ENCODE measurements at regions not wholly inside any gene's neighbourhood (a gene's known extent, or its start where the extent isn't known, plus 50 kb on each side); places are given as distances from the start of the nearest gene placed in this dataset.

DNA sequence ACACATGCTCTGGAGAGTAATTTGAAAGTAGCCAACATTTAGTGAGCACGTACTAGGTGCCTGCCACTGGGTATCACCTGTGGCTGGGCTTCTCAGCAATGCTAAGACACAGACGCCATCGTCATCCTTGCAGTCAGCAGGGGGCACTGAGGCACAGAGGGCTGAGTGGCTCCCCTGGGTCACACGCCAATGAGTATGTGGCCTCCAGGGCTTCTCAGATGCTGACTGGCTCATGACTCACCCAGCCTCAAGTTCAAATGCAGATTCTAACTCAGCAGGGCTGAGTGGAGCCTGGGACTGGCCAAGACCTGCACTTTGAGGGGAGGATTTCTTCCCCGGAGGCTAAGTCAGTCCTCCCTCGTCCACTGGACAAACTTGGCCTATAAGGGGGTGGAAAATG lies 115.1 kb upstream of the CACNA1A start:
- Mint-ChIP-seq H3K27me3 (ENCODE audit: low read depth) (peaks cover 8% of the 10 kb centered on the region), H3K9me3 (no peaks in the 10 kb centered on the region), H3K4me1 (peaks cover 48% of the 10 kb centered on the region), H3K4me3 (no peak overlapping the region), H3K36me3 (no peaks in the 10 kb centered on the region), H3K27ac (no peak overlapping the region)
- ATAC-seq (peak; percentile 74), DNase-seq (ENCODE audit: low spot score) (peak; percentile 54)
- CTCF ChIA-PET: no interaction called here
- TF ChIP-seq FOXK1 (CRISPR knock-in tag; IDR thresholded peaks at IDR 0.05) (no peak), SP1 (CRISPR knock-in tag; conservative IDR thresholded peaks at IDR 0.05) (0 out of 2 replicates have a peak, but pooled peaks have one; percentile 21), GTF2I (CRISPR knock-in tag; conservative IDR thresholded peaks at IDR 0.05) (no peak), ZNF423 (CRISPR knock-in tag; IDR thresholded peaks at IDR 0.05) (peak; percentile 61; the same call in 1 of the 2 replicates)
- TF ChIP-seq, protein P1, sequence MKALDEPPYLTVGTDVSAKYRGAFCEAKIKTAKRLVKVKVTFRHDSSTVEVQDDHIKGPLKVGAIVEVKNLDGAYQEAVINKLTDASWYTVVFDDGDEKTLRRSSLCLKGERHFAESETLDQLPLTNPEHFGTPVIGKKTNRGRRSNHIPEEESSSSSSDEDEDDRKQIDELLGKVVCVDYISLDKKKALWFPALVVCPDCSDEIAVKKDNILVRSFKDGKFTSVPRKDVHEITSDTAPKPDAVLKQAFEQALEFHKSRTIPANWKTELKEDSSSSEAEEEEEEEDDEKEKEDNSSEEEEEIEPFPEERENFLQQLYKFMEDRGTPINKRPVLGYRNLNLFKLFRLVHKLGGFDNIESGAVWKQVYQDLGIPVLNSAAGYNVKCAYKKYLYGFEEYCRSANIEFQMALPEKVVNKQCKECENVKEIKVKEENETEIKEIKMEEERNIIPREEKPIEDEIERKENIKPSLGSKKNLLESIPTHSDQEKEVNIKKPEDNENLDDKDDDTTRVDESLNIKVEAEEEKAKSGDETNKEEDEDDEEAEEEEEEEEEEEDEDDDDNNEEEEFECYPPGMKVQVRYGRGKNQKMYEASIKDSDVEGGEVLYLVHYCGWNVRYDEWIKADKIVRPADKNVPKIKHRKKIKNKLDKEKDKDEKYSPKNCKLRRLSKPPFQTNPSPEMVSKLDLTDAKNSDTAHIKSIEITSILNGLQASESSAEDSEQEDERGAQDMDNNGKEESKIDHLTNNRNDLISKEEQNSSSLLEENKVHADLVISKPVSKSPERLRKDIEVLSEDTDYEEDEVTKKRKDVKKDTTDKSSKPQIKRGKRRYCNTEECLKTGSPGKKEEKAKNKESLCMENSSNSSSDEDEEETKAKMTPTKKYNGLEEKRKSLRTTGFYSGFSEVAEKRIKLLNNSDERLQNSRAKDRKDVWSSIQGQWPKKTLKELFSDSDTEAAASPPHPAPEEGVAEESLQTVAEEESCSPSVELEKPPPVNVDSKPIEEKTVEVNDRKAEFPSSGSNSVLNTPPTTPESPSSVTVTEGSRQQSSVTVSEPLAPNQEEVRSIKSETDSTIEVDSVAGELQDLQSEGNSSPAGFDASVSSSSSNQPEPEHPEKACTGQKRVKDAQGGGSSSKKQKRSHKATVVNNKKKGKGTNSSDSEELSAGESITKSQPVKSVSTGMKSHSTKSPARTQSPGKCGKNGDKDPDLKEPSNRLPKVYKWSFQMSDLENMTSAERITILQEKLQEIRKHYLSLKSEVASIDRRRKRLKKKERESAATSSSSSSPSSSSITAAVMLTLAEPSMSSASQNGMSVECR (CRISPR knock-in tag; IDR thresholded peaks at IDR 0.05; ENCODE audit: borderline replicate concordance): no peak
- POLR2A ChIA-PET: no interaction called here

DNA sequence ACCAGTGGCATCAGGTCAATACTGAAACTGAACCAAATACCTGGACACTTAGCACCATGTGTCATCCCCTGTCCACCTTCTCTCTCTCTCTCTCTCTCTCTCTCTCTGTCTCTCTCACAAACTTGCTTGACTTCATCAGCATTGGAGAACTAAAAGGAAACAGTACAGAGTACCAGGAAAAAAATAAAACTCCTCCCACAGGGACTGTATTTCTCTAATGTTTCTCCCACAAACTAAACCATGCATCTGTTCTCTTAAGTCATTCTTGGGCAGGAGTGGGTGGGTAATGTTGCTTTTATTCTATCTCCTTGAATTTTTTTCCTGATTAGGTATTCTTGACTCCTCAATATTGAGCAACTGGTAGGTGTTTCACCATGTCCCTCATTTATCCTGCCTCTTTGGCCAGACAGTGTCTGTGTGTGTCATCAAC lies 112.9 kb upstream of the CACNA1A start:
- ChIA-PET CTCF (no interaction called here), POLR2A (no interaction called here)
- Mint-ChIP-seq H3K27ac (no peak overlapping the region), H3K27me3 (ENCODE audit: low read depth) (peaks cover 8% of the 10 kb centered on the region), H3K36me3 (no peaks in the 10 kb centered on the region), H3K4me1 (peaks cover 29% of the 10 kb centered on the region), H3K9me3 (no peaks in the 10 kb centered on the region), H3K4me3 (no peak overlapping the region)
- TF ChIP-seq NR2C2 (CRISPR knock-in tag; IDR thresholded peaks at IDR 0.05) (no peak), SP1 (CRISPR knock-in tag; conservative IDR thresholded peaks at IDR 0.05) (no peak), ETV6 (CRISPR knock-in tag; IDR thresholded peaks at IDR 0.05) (no peak), TEAD4 (CRISPR knock-in tag; IDR thresholded peaks at IDR 0.05) (no peak)
- ATAC-seq (no peak), DNase-seq (ENCODE audit: low spot score) (no peak)

DNA sequence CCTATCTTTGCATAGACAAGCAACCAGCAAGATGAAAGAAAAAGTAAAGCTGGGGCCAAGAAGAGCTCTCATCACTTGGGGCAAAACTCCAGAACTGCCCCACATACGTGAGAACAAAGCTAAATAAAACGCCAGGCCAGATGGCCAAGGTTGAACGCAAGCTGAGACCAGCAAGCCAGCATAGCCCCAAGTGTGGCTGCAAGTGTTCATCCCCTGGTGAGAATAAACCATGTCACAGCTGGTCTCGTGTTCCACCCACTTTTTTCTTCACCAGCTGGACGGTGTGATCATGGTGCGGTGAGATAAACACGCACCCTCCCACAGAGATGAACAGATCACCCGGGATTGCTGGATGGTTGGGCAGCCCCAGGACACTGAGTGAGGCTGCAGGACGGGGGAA lies 109.6 kb upstream of the CACNA1A start:
- Mint-ChIP-seq H3K9me3 (peaks cover 8% of the 10 kb centered on the region), H3K4me1 (no peaks in the 10 kb centered on the region), H3K27me3 (ENCODE audit: low read depth) (peaks cover 6% of the 10 kb centered on the region), H3K36me3 (no peaks in the 10 kb centered on the region), H3K4me3 (no peak overlapping the region), H3K27ac (no peak overlapping the region)
- DNase-seq (ENCODE audit: low spot score) (no peak), ATAC-seq (no peak)
- CTCF ChIA-PET: interaction anchor here (1.7 kb wide), 1 partner anchor 106 kb away, joined by 7 read pairs; no protein-coding TSS in a partner anchor
- POLR2A ChIA-PET: interaction anchor here (0.6 kb wide), 1 partner anchor 16 kb away, joined by 3 read pairs; no protein-coding TSS in a partner anchor
- TF ChIP-seq TCF7 (CRISPR knock-in tag; IDR thresholded peaks at IDR 0.05; ENCODE audit: low read depth) (no peak), CBFB (CRISPR knock-in tag; IDR thresholded peaks at IDR 0.05; ENCODE audit: low read depth) (no peak), FOXJ3 (CRISPR knock-in tag; IDR thresholded peaks at IDR 0.05; ENCODE audit: borderline replicate concordance) (no peak), ESRRA (CRISPR knock-in tag; IDR thresholded peaks at IDR 0.05; ENCODE audit: borderline replicate concordance) (no peak), ZNF138 (CRISPR knock-in tag; conservative IDR thresholded peaks at IDR 0.05) (no peak), ELF4 (CRISPR knock-in tag; IDR thresholded peaks at IDR 0.05; ENCODE audit: low read depth) (no peak), NFATC4 (CRISPR knock-in tag; IDR thresholded peaks at IDR 0.05) (no peak), FOXP1 (CRISPR knock-in tag; IDR thresholded peaks at IDR 0.05; ENCODE audit: borderline replicate concordance) (no peak), ZNF423 (CRISPR knock-in tag; IDR thresholded peaks at IDR 0.05) (no peak)
- TF ChIP-seq, protein P2, sequence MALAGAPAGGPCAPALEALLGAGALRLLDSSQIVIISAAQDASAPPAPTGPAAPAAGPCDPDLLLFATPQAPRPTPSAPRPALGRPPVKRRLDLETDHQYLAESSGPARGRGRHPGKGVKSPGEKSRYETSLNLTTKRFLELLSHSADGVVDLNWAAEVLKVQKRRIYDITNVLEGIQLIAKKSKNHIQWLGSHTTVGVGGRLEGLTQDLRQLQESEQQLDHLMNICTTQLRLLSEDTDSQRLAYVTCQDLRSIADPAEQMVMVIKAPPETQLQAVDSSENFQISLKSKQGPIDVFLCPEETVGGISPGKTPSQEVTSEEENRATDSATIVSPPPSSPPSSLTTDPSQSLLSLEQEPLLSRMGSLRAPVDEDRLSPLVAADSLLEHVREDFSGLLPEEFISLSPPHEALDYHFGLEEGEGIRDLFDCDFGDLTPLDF (CRISPR knock-in tag; IDR thresholded peaks at IDR 0.05): no peak
- TF ChIP-seq, protein P3, sequence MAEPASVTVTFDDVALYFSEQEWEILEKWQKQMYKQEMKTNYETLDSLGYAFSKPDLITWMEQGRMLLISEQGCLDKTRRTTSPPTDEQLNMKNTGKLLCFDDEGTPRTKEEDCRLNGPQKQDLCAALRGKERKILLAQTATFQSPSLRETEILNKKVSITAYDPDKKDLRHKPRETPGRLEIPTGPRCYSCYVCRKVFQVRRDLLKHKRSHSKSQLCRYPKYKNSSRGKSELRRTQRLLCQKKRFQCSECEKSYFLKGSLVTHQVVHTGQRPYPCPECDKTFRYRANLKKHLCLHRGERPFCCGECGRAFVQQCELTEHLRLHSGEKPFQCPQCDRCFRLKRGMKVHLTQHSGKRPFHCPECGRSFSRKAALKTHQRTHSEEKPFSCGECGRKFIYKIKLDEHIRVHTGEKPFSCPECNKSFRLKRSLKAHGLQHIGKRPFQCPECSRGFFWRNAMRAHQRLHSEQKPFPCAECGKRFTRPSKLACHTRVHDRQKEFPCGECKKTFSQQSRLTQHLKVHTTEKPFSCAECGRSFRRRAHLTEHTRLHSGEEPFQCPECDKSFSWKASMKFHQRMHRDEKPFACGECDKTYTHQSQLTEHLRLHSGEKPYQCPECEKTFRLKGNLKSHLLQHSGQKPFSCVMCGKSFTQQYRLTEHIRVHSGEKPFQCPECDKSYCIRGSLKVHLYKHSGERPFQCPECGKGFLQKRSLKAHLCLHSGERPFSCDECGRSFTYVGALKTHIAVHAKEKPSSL (CRISPR knock-in tag; conservative IDR thresholded peaks at IDR 0.05): no peak
- TF ChIP-seq, protein P4, sequence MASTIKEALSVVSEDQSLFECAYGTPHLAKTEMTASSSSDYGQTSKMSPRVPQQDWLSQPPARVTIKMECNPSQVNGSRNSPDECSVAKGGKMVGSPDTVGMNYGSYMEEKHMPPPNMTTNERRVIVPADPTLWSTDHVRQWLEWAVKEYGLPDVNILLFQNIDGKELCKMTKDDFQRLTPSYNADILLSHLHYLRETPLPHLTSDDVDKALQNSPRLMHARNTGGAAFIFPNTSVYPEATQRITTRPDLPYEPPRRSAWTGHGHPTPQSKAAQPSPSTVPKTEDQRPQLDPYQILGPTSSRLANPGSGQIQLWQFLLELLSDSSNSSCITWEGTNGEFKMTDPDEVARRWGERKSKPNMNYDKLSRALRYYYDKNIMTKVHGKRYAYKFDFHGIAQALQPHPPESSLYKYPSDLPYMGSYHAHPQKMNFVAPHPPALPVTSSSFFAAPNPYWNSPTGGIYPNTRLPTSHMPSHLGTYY (CRISPR knock-in tag; IDR thresholded peaks at IDR 0.05): no peak
- TF ChIP-seq, protein P5, sequence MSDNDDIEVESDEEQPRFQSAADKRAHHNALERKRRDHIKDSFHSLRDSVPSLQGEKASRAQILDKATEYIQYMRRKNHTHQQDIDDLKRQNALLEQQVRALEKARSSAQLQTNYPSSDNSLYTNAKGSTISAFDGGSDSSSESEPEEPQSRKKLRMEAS (CRISPR knock-in tag; IDR thresholded peaks at IDR 0.05): no peak
- TF ChIP-seq, protein P6, sequence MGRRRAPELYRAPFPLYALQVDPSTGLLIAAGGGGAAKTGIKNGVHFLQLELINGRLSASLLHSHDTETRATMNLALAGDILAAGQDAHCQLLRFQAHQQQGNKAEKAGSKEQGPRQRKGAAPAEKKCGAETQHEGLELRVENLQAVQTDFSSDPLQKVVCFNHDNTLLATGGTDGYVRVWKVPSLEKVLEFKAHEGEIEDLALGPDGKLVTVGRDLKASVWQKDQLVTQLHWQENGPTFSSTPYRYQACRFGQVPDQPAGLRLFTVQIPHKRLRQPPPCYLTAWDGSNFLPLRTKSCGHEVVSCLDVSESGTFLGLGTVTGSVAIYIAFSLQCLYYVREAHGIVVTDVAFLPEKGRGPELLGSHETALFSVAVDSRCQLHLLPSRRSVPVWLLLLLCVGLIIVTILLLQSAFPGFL (CRISPR knock-in tag; IDR thresholded peaks at IDR 0.05; ENCODE audit: borderline replicate concordance): no peak

All from WTC11 (cell line).